ENCODE measurements at regions not wholly inside any gene's neighbourhood (a gene's known extent, or its start where the extent isn't known, plus 50 kb on each side); places are given as distances from the start of the nearest gene placed in this dataset.

- Histone ChIP-seq H3K36me3 (replicated peaks; ENCODE audit: insufficient read depth, low read depth) (no peaks in the 10 kb centered on the region), H3K4me2 (no peak overlapping the region), H4K20me1 (ENCODE audit: insufficient read depth, poor library complexity, severe bottlenecking) (no peaks in the 10 kb centered on the region), H3K9me2 (replicated peaks; ENCODE audit: insufficient read depth) (no peaks in the 10 kb centered on the region), H3K4me3 (no peak overlapping the region), H3K27ac (no peak overlapping the region), H3K27me3 (no peaks in the 10 kb centered on the region), H3K9me3 (ENCODE audit: low read depth) (no peaks in the 10 kb centered on the region), H3K79me2 (no peaks in the 10 kb centered on the region), H3K4me1 (ENCODE audit: insufficient read depth) (peaks cover 8% of the 10 kb centered on the region), H2AFZ (no peak overlapping the region)
- TF ChIP-seq, protein P1, sequence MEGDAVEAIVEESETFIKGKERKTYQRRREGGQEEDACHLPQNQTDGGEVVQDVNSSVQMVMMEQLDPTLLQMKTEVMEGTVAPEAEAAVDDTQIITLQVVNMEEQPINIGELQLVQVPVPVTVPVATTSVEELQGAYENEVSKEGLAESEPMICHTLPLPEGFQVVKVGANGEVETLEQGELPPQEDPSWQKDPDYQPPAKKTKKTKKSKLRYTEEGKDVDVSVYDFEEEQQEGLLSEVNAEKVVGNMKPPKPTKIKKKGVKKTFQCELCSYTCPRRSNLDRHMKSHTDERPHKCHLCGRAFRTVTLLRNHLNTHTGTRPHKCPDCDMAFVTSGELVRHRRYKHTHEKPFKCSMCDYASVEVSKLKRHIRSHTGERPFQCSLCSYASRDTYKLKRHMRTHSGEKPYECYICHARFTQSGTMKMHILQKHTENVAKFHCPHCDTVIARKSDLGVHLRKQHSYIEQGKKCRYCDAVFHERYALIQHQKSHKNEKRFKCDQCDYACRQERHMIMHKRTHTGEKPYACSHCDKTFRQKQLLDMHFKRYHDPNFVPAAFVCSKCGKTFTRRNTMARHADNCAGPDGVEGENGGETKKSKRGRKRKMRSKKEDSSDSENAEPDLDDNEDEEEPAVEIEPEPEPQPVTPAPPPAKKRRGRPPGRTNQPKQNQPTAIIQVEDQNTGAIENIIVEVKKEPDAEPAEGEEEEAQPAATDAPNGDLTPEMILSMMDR (IDR thresholded peaks at IDR 0.05; ENCODE audit: poor library complexity), result peak; percentile 41
- TF ChIP-seq EZH2 (IDR thresholded peaks at IDR 0.05; ENCODE audit: borderline replicate concordance) (no peak), EZH2phosphoT487 (IDR thresholded peaks at IDR 0.05; ENCODE audit: low read depth, severe bottlenecking, unreplicated experiment) (no peak)
- 83% methylated on average over 4 of the region's 4 CpGs for WGBS (ENCODE audit: low lambda C conversion rate, missing lambda C conversion rate)
- DNase-seq (ENCODE audit: low spot score), result peak; percentile 82
Measured at GRCh38 chr9:90458485-90458884, 184.1 kb downstream of the DIRAS2 start.

GRCh38 chr9:90459321-90459720 lies 183.3 kb downstream of the DIRAS2 start:
- Histone ChIP-seq H3K27me3 (no peaks in the 10 kb centered on the region), H3K9me2 (replicated peaks; ENCODE audit: insufficient read depth) (no peaks in the 10 kb centered on the region), H3K4me2 (no peak overlapping the region), H3K36me3 (replicated peaks; ENCODE audit: insufficient read depth, low read depth) (no peaks in the 10 kb centered on the region), H3K4me3 (no peak overlapping the region), H3K4me1 (ENCODE audit: insufficient read depth) (peaks cover 8% of the 10 kb centered on the region), H3K9me3 (ENCODE audit: low read depth) (no peaks in the 10 kb centered on the region), H2AFZ (no peak overlapping the region), H3K79me2 (no peaks in the 10 kb centered on the region), H4K20me1 (ENCODE audit: insufficient read depth, poor library complexity, severe bottlenecking) (no peaks in the 10 kb centered on the region), H3K27ac (no peak overlapping the region)
- no peak for TF ChIP-seq EZH2 (IDR thresholded peaks at IDR 0.05; ENCODE audit: borderline replicate concordance)
- no peak for TF ChIP-seq EZH2phosphoT487 (IDR thresholded peaks at IDR 0.05; ENCODE audit: low read depth, severe bottlenecking, unreplicated experiment)
- TF ChIP-seq, protein P1 (IDR thresholded peaks at IDR 0.05; ENCODE audit: poor library complexity), result no peak
- WGBS (ENCODE audit: low lambda C conversion rate, missing lambda C conversion rate), result 63% methylated on average over 4 of the region's 4 CpGs
- no peak for DNase-seq (ENCODE audit: low spot score)

GRCh38 chr9:90460220-90460619 lies 182.4 kb downstream of the DIRAS2 start:
- H3K27ac ChIP-seq, result peak overlapping the region; percentile 38
- no peaks in the 10 kb centered on the region for H4K20me1 ChIP-seq (ENCODE audit: insufficient read depth, poor library complexity, severe bottlenecking)
- no peak overlapping the region for H3K4me2 ChIP-seq
- H3K27me3 ChIP-seq, result no peaks in the 10 kb centered on the region
- no peaks in the 10 kb centered on the region for H3K36me3 ChIP-seq (replicated peaks; ENCODE audit: insufficient read depth, low read depth)
- no peaks in the 10 kb centered on the region for H3K9me3 ChIP-seq (ENCODE audit: low read depth)
- DNase-seq (ENCODE audit: low spot score), result peak; percentile 19
- peaks cover 8% of the 10 kb centered on the region for H3K4me1 ChIP-seq (ENCODE audit: insufficient read depth)
- H2AFZ ChIP-seq, result peak overlapping the region; percentile 14
- H3K4me3 ChIP-seq, result no peak overlapping the region
- no peaks in the 10 kb centered on the region for H3K9me2 ChIP-seq (replicated peaks; ENCODE audit: insufficient read depth)
- 31% methylated on average over 7 of the region's 7 CpGs for WGBS (ENCODE audit: low lambda C conversion rate, missing lambda C conversion rate)
- H3K79me2 ChIP-seq, result no peaks in the 10 kb centered on the region
- TF ChIP-seq, protein P1 (IDR thresholded peaks at IDR 0.05; ENCODE audit: poor library complexity), result no peak
- TF ChIP-seq EZH2phosphoT487 (IDR thresholded peaks at IDR 0.05; ENCODE audit: low read depth, severe bottlenecking, unreplicated experiment), result no peak
- TF ChIP-seq EZH2 (IDR thresholded peaks at IDR 0.05; ENCODE audit: borderline replicate concordance), result no peak

GRCh38 chr9:90464978-90465377 lies 177.6 kb downstream of the DIRAS2 start:
- TF ChIP-seq, protein P1 (IDR thresholded peaks at IDR 0.05; ENCODE audit: poor library complexity), result no peak
- TF ChIP-seq EZH2 (IDR thresholded peaks at IDR 0.05; ENCODE audit: borderline replicate concordance), result no peak
- no peak for TF ChIP-seq EZH2phosphoT487 (IDR thresholded peaks at IDR 0.05; ENCODE audit: low read depth, severe bottlenecking, unreplicated experiment)
- WGBS (ENCODE audit: low lambda C conversion rate, missing lambda C conversion rate), result 65% methylated on average over 2 of the region's 2 CpGs
- H3K27me3 ChIP-seq, result no peaks in the 10 kb centered on the region
- peaks cover 8% of the 10 kb centered on the region for H3K4me1 ChIP-seq (ENCODE audit: insufficient read depth)
- H3K27ac ChIP-seq, result no peak overlapping the region
- H3K4me3 ChIP-seq, result no peak overlapping the region
- no peaks in the 10 kb centered on the region for H3K36me3 ChIP-seq (replicated peaks; ENCODE audit: insufficient read depth, low read depth)
- no peak for DNase-seq (ENCODE audit: low spot score)
- no peak overlapping the region for H3K4me2 ChIP-seq
- H2AFZ ChIP-seq, result no peak overlapping the region
- H4K20me1 ChIP-seq (ENCODE audit: insufficient read depth, poor library complexity, severe bottlenecking), result no peaks in the 10 kb centered on the region
- no peaks in the 10 kb centered on the region for H3K9me2 ChIP-seq (replicated peaks; ENCODE audit: insufficient read depth)
- H3K79me2 ChIP-seq, result no peaks in the 10 kb centered on the region
- H3K9me3 ChIP-seq (ENCODE audit: low read depth), result no peaks in the 10 kb centered on the region

Data from hepatocyte (in vitro differentiated cells).